Bronchial epithelial cell (primary cell): ENCODE measurements at regions not wholly inside any gene's neighbourhood (a gene's known extent, or its start where the extent isn't known, plus 50 kb on each side); places are given as distances from the start of the nearest gene placed in this dataset.

Experiments
- DNase-seq: peaks from one replicate; pipeline ENCODE4 v3.0.0-alpha.2; 2010; ENCODE audit warnings: low read depth
- FAIRE-seq: peaks from 2 replicates; lab custom pipeline; 2011; peaks lifted over from hg19 to GRCh38; lab: Jason Lieb, UNC
- H3K27me3 ChIP-seq: 2 replicates; pipeline ENCODE4 v1.5.1; 2011; ENCODE audit warnings: low read length; ENCODE audit not compliant: control insufficient read depth, insufficient read depth
- H3K36me3 ChIP-seq: 2 replicates; pipeline ENCODE4 v1.5.1; 2011; ENCODE audit warnings: low read length; ENCODE audit not compliant: control insufficient read depth, insufficient read depth
- H3K4me3 ChIP-seq: 2 replicates; pipeline ENCODE4 v1.5.1; 2011; ENCODE audit warnings: mild to moderate bottlenecking, low read depth, low read length, control low read depth
- TF ChIP-seq, protein P1 (sequence below): IDR thresholded peaks from 2 replicates; pipeline ENCODE4 v1.5.1; 2011; ENCODE audit warnings: mild to moderate bottlenecking, moderate library complexity, low read length, control low read depth, inconsistent platforms; ENCODE audit not compliant: insufficient read depth, severe bottlenecking

DNA sequence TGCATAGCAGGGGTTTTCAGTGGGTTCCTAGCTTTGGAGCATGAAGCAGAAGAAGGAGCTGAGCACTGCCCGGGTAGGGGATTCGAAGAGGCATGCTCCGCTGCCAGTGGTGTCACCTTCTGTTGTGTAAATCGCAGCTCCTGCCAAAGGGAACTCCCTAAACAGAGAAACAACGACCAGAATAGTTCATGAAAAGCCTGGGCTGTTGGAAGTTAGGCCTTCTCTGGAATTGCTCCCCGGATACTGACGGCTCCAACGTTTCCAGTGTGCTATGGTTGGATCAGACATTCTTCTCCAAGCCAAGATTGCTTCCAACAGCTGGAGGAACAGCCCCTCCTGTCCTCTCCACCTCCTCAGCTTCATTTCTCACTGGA, 546.0 kb upstream of the FZD8 start:
- no peaks in the 10 kb centered on the region for H3K27me3 ChIP-seq
- no peaks in the 10 kb centered on the region for H3K36me3 ChIP-seq
- DNase-seq = no peak
- TF ChIP-seq, protein P1, sequence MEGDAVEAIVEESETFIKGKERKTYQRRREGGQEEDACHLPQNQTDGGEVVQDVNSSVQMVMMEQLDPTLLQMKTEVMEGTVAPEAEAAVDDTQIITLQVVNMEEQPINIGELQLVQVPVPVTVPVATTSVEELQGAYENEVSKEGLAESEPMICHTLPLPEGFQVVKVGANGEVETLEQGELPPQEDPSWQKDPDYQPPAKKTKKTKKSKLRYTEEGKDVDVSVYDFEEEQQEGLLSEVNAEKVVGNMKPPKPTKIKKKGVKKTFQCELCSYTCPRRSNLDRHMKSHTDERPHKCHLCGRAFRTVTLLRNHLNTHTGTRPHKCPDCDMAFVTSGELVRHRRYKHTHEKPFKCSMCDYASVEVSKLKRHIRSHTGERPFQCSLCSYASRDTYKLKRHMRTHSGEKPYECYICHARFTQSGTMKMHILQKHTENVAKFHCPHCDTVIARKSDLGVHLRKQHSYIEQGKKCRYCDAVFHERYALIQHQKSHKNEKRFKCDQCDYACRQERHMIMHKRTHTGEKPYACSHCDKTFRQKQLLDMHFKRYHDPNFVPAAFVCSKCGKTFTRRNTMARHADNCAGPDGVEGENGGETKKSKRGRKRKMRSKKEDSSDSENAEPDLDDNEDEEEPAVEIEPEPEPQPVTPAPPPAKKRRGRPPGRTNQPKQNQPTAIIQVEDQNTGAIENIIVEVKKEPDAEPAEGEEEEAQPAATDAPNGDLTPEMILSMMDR = no peak
- H3K4me3 ChIP-seq = no peak overlapping the region
- FAIRE-seq = no peak

DNA sequence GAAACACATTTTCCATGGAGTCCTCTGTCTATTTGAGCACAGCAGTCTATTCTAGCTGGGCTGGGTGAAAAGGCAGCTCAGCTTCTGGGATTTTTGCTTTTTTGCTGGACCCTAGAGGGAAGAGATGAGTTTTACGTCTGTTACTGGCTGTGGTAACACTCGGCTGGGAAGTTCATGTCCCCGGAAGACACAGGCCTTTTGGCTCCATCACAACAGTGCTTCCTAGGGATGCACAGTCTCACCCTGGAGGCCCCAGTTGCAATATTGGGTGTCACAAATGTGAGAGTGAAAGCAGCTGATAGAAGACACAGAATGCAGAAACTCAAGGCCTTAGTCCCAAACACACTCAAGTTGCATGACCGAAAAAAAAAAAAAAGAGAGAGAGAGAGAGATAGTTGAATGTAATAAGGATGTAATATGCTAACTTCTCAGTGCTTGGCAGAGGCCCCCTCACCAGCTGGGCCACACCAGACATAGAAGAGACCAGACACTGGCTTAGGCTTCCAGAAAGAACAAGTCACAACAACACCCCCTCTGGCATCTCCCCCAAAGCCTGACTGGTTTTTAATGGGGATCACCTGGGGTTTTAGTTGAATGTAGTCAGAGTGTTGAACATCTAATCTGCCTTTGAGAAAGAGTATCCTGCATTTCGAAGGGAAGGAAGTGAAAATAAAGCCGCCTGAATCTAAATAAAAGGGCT, 545.4 kb upstream of the FZD8 start:
- Histone ChIP-seq H3K4me3 (no peak overlapping the region), H3K36me3 (no peaks in the 10 kb centered on the region), H3K27me3 (no peaks in the 10 kb centered on the region)
- TF ChIP-seq, protein P1 = no peak
- FAIRE-seq (no peak), DNase-seq (no peak)

DNA sequence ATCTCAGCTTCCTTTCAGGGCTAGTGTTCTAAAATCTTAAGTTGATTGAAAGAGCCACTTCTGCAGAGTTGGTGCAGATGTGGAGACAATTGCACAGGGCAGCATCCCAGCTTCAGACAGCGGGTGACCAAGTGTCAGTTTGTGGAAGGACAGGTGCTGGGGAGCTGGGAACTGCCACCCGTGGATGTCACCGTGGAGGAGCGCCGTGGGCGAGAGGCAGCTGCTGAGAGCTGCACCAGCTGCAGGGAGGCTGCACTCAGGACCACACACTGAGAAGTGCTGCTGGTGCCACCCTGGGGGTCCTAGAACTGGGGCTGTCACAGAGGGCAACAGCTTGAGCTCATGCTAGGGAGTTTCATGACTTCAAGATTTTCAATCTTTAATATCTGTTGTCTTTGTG, 543.0 kb upstream of the FZD8 start:
- no peaks in the 10 kb centered on the region for H3K27me3 ChIP-seq
- peak; percentile 43 for FAIRE-seq
- no peak overlapping the region for H3K4me3 ChIP-seq
- no peaks in the 10 kb centered on the region for H3K36me3 ChIP-seq
- TF ChIP-seq, protein P1 = no peak
- DNase-seq = no peak

DNA sequence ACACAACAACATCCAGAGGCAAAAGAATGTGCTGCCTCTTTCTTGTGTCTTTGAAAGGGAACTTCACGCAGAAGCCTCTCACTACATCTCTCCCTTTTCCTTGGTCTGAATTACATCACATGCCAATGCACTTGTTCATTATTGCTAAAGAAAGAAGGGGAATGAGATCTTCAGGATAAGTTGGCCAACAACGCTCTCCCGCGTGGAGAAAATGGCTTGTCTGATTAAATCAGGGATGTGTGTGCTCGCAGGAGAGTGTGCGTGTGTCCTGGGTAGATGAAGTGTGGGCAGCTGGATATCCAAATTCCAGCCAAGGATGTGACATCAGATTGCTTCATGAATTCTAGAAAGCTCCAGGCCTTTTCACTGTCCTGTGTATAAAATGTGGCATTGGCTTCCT, 541.6 kb upstream of the FZD8 start:
- Histone ChIP-seq H3K4me3 (no peak overlapping the region), H3K27me3 (no peaks in the 10 kb centered on the region), H3K36me3 (no peaks in the 10 kb centered on the region)
- FAIRE-seq (no peak), DNase-seq (no peak)
- TF ChIP-seq, protein P1 = no peak

DNA sequence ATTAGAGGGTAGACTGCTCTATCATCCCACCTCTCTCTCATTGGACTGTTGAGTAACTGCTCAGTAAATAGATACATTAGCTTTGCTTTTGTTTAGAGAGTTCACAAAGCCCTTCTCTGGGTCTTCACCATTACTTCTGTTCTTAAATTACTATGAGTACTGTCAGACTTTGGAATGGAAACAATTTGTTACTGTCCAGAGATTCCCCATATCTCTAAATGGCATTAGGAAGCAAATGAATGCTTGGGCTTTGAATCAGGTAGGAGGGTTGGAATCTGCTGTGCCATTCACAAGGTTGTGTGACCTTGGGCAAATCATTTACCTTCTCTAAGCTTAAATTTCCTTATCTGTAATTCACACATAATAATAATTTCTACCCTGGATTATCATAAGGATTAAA, 541.0 kb upstream of the FZD8 start:
- Histone ChIP-seq H3K36me3 (no peaks in the 10 kb centered on the region), H3K4me3 (no peak overlapping the region), H3K27me3 (no peaks in the 10 kb centered on the region)
- TF ChIP-seq, protein P1 = no peak
- FAIRE-seq (no peak), DNase-seq (no peak)

DNA sequence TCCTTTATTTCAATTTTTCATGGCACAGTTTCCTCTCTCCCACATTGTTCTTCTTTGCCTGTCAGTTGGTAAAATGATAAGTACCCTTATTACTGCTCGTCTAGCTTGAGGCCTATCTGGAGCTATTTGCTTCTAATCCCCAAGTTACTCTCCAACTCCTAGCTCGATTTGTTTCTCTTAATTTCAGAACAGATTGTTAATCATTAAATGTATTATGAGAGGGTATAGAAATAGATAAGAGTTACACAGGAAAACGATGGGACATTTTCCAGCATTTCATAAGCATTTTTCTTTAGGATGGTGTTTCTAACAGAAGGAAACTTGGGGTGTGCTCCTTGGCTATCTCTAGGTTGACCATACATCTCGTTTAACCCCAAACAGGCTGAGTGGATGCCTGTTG, 540.5 kb upstream of the FZD8 start:
- FAIRE-seq = no peak
- TF ChIP-seq, protein P1 = no peak
- Histone ChIP-seq H3K27me3 (no peaks in the 10 kb centered on the region), H3K4me3 (no peak overlapping the region), H3K36me3 (no peaks in the 10 kb centered on the region)
- no peak for DNase-seq
